HG02970 (cell line): ENCODE measurements at regions not wholly inside any gene's neighbourhood (a gene's known extent, or its start where the extent isn't known, plus 50 kb on each side); places are given as distances from the start of the nearest gene placed in this dataset.

ENCODE experiments used
- ATAC-seq: cut with Tn5 transposase; IDR thresholded peaks from one replicate; pipeline ENCODE4 v1.9.1; 2021; ENCODE audit warnings: mild to moderate bottlenecking, moderate library complexity, moderate number of reproducible peaks; ENCODE audit not compliant: unreplicated experiment, low FRiP score

GRCh38 chrX:68999356-68999755 lies 165.9 kb downstream of the PJA1 start:
- ATAC-seq = no peak

DNA sequence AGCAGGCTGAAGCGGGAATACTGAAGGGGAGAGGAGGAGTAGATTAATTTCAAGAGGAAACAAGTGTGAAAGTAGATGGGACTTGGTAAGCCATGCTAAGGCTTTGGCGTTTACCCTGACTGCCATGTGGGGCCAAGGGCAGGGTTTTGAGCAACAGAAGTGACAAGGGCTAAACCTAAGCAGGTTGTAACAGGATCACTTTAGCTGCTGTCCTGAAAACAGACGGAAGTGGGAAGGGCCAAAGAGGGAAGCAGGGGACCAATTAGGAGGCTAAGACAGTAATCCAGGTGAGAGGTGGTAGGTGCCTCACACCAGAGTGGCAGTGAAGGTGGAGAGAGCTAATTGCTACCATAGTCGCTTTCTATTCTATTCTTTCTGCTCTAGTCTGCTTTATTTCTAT lies 166.5 kb downstream of the PJA1 start:
- no peak for ATAC-seq

DNA sequence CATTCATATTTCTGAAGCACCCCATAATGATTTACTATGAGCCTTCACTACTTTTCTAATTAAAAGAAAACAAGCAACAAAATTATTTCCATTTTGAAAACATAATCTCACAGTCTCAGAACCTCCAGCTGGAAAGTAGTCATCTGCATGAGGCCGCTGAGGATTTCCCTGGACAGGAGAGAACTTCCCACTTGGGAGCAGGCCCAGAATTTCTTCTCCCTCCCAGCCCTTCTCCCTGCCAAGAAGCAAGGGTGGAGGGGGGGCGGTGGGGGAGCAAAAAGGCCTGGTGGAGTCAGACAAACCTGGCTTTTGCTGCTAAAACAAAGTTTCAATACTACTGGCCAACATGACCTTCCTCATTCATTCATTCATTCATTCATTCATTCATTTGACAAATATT lies 167.3 kb downstream of the PJA1 start:
- no peak for ATAC-seq

DNA sequence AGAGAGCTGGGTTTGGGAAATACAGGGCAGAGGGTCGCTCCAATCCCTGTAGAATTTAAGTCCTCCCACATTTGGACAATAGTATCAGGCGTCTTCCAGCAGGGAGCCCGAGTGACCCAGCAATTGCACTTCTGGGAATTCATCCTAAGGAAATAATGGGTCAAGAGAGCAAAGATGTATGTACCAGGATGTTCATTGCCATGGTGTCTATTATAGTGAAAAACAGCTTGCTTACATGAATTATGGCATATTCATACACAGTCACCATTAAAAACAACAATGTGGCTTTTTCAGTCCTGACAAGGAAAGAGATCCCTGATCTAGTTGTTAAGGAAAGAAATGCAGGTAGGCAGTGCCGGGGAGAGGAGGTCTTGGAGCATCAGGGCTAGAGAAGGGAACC lies 167.7 kb downstream of the PJA1 start:
- ATAC-seq = no peak

- ATAC-seq = no peak
Measured at GRCh38 chrX:68995780-68996551, 167.1 kb downstream of the EFNB1 start.

- ATAC-seq = no peak
Measured at GRCh38 chrX:68995386-68995779, 166.6 kb downstream of the EFNB1 start.

GRCh38 chrX:68994891-68995255 lies 166.1 kb downstream of the EFNB1 start:
- ATAC-seq = no peak

DNA sequence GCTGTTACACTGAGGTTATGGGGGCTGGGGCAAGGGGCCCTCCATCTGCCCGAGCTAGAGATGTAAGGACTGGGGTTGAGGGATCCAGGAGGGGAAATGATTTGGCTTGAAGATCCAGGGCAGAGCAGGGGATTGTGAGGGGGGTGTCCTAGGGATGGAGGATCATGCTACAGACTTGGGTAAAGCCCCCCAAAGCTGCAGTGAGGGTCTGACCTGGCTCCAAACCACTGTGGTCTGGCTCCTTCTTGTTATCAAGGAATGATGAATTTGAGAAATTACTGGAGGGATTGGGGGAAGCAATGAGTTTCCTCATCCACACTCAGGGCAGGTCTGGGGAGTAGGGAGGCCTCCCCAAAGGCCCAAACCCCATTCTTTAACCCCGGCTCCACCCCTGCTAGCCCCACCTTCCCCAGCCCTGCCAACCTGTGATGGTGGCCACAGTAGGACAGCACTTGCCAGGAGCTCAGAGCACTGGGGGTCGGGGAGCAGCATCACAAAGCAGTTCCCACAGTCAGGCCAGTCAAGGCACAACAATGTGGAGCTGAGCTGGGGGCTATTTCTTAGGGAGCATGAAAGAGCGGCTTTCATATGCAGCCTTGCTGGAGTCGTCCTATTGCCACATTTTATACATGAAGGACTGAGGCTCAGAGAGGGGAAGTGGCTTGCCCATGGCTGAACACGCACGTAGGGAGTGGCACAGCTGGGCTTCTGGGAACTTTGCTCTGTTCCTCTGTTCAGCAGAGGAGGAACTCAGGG lies 165.5 kb downstream of the EFNB1 start:
- no peak for ATAC-seq

- ATAC-seq = no peak
Measured at GRCh38 chrX:68992821-68993397, 164.1 kb downstream of the EFNB1 start.

DNA sequence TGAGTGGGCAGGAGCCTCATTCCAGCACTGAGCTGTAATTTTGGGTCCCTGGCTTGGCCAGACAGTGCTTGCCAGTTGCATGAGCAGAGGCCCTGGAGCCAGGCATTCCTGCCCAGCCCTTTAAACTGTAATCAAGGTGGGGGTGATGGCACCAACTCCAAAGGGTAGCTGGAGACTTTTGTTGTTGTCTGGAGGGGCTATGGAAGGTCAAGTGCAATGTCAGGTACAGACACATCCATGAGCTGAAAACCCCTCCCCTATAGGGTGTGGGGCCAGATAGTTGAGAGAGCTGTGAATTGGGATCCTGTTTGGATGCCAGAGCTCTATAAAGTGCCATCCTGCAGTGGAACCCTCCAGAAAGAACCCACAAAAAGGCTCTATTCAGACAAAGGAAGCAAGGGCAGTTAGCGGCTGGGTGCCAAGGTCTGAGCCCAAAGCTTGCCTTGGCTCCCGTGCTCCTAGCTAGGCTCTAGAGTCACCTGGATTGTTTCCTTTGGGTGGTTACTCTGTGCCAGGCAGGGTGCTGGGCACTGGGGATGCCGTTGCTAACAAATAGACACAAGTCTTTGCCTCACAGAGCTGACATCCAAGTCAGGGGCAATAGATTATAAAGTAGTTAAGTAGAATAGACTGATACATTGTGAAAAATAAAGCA lies 163.0 kb downstream of the EFNB1 start:
- no peak for ATAC-seq

- no peak for ATAC-seq
Measured at GRCh38 chrX:68990948-68991347, 162.1 kb downstream of the EFNB1 start.

- no peak for ATAC-seq
Measured at GRCh38 chrX:68989865-68990606, 161.2 kb downstream of the EFNB1 start.

DNA sequence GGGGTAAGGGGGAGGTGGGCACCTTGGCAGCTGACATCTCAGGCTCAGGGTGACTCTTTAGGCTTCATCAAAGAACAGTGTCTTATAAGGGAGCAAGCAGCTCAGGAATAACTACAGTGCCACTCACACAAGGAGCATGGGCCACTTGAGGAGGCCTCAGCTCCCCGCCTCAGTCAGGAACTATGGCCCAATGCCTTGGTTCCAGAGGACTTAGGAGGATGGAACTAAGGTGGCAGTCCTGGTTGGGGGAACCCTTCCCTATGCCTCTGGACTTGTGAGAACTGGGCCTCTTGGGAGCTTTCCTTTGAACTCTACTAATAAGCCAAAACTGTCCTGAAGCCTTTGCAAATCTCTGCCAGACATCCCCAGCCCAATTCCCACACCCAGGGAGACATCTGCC lies 160.6 kb downstream of the EFNB1 start:
- ATAC-seq = no peak

GRCh38 chrX:68988865-68989264 lies 160.0 kb downstream of the EFNB1 start:
- no peak for ATAC-seq

DNA sequence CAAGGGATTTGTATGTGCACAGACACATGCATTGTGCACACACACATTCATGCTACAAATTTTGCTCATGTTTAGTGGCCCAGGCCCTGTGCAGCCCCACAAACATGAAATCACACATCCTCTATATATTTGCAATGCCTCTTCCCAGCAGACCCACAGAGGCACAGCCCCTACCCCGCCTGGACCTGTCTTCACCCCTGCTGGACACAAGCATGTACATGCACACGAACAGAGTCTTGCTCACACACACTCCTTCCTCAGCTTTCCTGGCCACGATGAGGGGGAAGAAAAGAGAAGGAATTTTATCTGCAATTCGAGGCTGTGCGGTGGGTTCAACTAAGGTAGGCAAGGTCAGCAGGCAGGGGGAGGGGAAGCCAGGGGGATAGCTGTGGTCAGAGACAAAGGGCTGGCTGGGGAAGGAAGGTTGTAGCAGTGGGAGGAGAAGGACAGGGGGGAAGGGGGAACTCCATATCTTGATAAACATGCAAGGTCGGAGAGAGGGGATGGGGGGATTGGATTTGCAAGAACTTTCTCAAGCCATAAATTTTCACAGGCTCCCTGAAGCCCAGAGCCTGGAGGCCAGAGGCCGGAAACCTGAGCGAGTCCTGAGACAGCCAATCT lies 156.4 kb downstream of the EFNB1 start:
- no peak for ATAC-seq

DNA sequence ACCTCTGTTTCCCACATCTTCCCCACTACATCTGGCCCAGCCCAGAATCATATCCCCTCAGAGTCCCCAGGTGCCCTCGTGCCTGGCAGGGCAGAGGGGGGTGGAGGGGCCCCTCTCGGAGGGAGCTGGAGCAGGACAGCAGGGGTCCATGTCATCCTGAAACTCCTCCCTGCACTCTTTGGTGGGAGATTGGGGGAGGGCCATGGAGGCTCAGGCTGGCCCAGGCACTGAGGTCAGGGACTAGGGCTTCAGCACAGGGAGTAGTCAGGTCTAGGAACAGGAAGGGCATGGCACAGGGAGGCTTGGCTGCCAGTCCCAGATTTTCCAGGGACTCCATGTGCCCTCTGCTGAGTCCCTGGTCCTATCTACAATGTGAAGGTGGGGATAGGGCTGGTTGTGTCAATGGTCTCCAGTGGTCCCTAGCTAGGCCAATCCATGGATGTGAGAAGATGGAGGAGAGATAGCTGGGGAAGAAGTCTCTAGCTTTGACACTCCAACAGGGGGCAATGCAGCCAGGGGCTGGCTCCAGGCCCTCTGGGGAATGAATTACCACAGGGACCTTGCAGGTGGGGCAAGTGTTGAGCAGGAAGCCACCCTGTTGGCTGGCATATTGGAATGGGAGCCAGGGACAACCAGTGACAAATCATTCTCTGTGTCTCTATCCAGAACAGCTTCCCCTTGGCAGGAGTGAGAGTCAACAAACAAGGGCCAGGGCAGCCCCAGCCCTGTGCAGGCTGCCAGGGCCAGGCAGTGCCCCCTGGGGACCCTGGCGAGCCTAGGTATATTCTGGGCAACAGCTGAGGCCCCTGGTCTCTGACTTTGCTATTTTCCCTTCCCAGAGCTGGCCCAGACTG lies 154.4 kb downstream of the EFNB1 start:
- ATAC-seq = no peak

GRCh38 chrX:68982476-68982875 lies 153.7 kb downstream of the EFNB1 start:
- ATAC-seq = no peak

- no peak for ATAC-seq
Measured at GRCh38 chrX:68980906-68981616, 152.2 kb downstream of the EFNB1 start.

DNA sequence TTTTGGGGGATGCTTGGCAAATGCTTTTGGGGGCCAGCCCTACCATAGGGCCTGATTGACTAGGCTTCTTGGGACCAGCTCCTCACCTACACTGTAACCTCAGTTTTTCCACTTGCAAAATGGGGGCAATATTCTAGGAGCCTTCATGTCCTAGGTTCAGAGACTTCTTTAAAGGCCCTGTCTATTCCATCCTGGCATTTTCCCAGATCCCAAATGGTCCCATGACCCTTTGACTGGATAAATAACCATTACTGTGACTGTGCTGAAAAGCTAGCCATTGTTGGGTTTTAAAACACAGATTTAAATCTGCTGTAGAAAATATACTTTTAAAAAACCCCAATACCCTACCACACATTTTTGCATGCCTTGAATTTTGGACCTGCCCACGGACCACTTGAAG lies 149.8 kb downstream of the EFNB1 start:
- no peak for ATAC-seq
